ENCODE measurements at regions not wholly inside any gene's neighbourhood (a gene's known extent, or its start where the extent isn't known, plus 50 kb on each side); places are given as distances from the start of the nearest gene placed in this dataset.

- H3K9me3 ChIP-seq (ENCODE audit: control insufficient read depth, insufficient read depth, low read depth, low read length) = no peaks in the 10 kb centered on the region
- TF ChIP-seq KLF16 (tag by site-specific recombination; IDR thresholded peaks at IDR 0.05) = no peak
- CTCF ChIA-PET = no interaction called here
- H3K4me3 ChIP-seq (ENCODE audit: low read depth, low read length) = no peak overlapping the region
- no peak overlapping the region for H3K27ac ChIP-seq (ENCODE audit: extremely low read depth, low read depth, low read length)
- POLR2A ChIA-PET = no interaction called here
- no peaks in the 10 kb centered on the region for H3K36me3 ChIP-seq (ENCODE audit: control insufficient read depth in 2 of 2, insufficient read depth in 1 of 2, low read length in 2 of 2)
- no peaks in the 10 kb centered on the region for H3K4me1 ChIP-seq (ENCODE audit: control insufficient read depth, insufficient read depth, low read length)
Observed at GRCh38 chr5:21672360-21672759, 1180.8 kb downstream of the CDH12 start.

GRCh38 chr5:21665524-21665923 is 1187.6 kb downstream of the CDH12 start:
- Histone ChIP-seq H3K4me1 (ENCODE audit: control insufficient read depth, insufficient read depth, low read length) (no peaks in the 10 kb centered on the region), H3K36me3 (ENCODE audit: control insufficient read depth in 2 of 2, insufficient read depth in 1 of 2, low read length in 2 of 2) (no peaks in the 10 kb centered on the region), H3K4me3 (ENCODE audit: low read depth, low read length) (no peak overlapping the region), H3K27ac (ENCODE audit: extremely low read depth, low read depth, low read length) (no peak overlapping the region), H3K9me3 (ENCODE audit: control insufficient read depth, insufficient read depth, low read depth, low read length) (no peaks in the 10 kb centered on the region)
- TF ChIP-seq ZNF311 (tag by site-specific recombination; IDR thresholded peaks at IDR 0.05; ENCODE audit: borderline replicate concordance) = no peak
- no peak for TF ChIP-seq KLF8 (tag by site-specific recombination; IDR thresholded peaks at IDR 0.05)
- TF ChIP-seq ZNF37A (tag by site-specific recombination; IDR thresholded peaks at IDR 0.05) = no peak
- TF ChIP-seq KLF16 (tag by site-specific recombination; IDR thresholded peaks at IDR 0.05) = no peak
- no peak for TF ChIP-seq ZNF654 (tag by site-specific recombination; IDR thresholded peaks at IDR 0.05; ENCODE audit: low read depth)
- TF ChIP-seq ZBTB7A (tag by site-specific recombination; IDR thresholded peaks at IDR 0.05; ENCODE audit: low read depth) = no peak
- TF ChIP-seq ZNF670 (tag by site-specific recombination; IDR thresholded peaks at IDR 0.05; ENCODE audit: low read depth) = no peak
- no peak for TF ChIP-seq SP7 (tag by site-specific recombination; IDR thresholded peaks at IDR 0.05)
- TF ChIP-seq GLIS1 (tag by site-specific recombination; IDR thresholded peaks at IDR 0.05) = no peak
- no peak for TF ChIP-seq ZBTB26 (tag by site-specific recombination; optimal IDR thresholded peaks at IDR 0.05)
- no peak for TF ChIP-seq ZNF23 (tag by site-specific recombination; IDR thresholded peaks at IDR 0.05; ENCODE audit: borderline replicate concordance)
- ChIA-PET CTCF (interaction anchor here (1.4 kb wide), 1 partner anchor 14 kb away, joined by 3 read pairs; no protein-coding TSS in a partner anchor), POLR2A (no interaction called here)

GRCh38 chr5:21663082-21663481 is 1190.1 kb downstream of the CDH12 start:
- ChIA-PET CTCF (interaction anchor here (0.7 kb wide), 1 partner anchor 1688 kb away, joined by 3 read pairs; no protein-coding TSS in a partner anchor), POLR2A (no interaction called here)

More at GRCh38 chr5:21663082-21663481, 1190.1 kb downstream of the CDH12 start:
- Histone ChIP-seq H3K4me3 (ENCODE audit: low read depth, low read length) (no peak overlapping the region), H3K27ac (ENCODE audit: extremely low read depth, low read depth, low read length) (no peak overlapping the region), H3K9me3 (ENCODE audit: control insufficient read depth, insufficient read depth, low read depth, low read length) (no peaks in the 10 kb centered on the region), H3K4me1 (ENCODE audit: control insufficient read depth, insufficient read depth, low read length) (no peaks in the 10 kb centered on the region), H3K36me3 (ENCODE audit: control insufficient read depth in 2 of 2, insufficient read depth in 1 of 2, low read length in 2 of 2) (no peaks in the 10 kb centered on the region)
- TF ChIP-seq ELK4 (IDR thresholded peaks at IDR 0.05; ENCODE audit: borderline replicate concordance, low read depth, low read length) = no peak
- TF ChIP-seq KLF8 (tag by site-specific recombination; IDR thresholded peaks at IDR 0.05) = no peak
- no peak for TF ChIP-seq ZBTB11 (tag by site-specific recombination; conservative IDR thresholded peaks at IDR 0.05; ENCODE audit: low read depth)
- TF ChIP-seq ZNF549 (tag by site-specific recombination; IDR thresholded peaks at IDR 0.05) = no peak
- TF ChIP-seq ZNF426 (tag by site-specific recombination; IDR thresholded peaks at IDR 0.05) = no peak
- TF ChIP-seq ZNF266 (tag by site-specific recombination; IDR thresholded peaks at IDR 0.05; ENCODE audit: low read depth) = no peak
- TF ChIP-seq ZNF521 (tag by site-specific recombination; IDR thresholded peaks at IDR 0.05) = no peak
